Activated B cell treated with CpG ODN at 0.5 μM for 24 hours (primary cell): ENCODE measurements at regions not wholly inside any gene's neighbourhood (a gene's known extent, or its start where the extent isn't known, plus 50 kb on each side); places are given as distances from the start of the nearest gene placed in this dataset.

Experiments
- ATAC-seq: fragments of 200-7000 bp; cut with Tn5 transposase; one replicate; pipeline ENCODE4 v1.10.0; 2021; ENCODE audit warnings: low read depth, mild to moderate bottlenecking, moderate library complexity
- CTCF ChIA-PET: fragments of 350-600 bp; sonication (Branson Sonifier 250); formaldehyde crosslinking; loops from one replicate; lab custom pipeline; 2021; ENCODE audit warnings: antibody characterized with exemption; lab: Charles Lee
- POLR2A ChIA-PET: fragments of 350-600 bp; sonication (Branson Sonifier 250); formaldehyde crosslinking; loops from one replicate; lab custom pipeline; 2021; ENCODE audit warnings: antibody characterized with exemption; lab: Charles Lee
- DNase-seq: peaks from one replicate; pipeline ENCODE4 v3.0.0; 2022
- H3K27ac Mint-ChIP-seq: one replicate; pipeline ENCODE4 v1.8.0; 2020; ENCODE audit warnings: mixed read lengths
- H3K27me3 Mint-ChIP-seq: one replicate; pipeline ENCODE4 v1.8.0; 2021; ENCODE audit warnings: mixed read lengths
- H3K36me3 Mint-ChIP-seq: one replicate; pipeline ENCODE4 v1.8.0; 2021; ENCODE audit warnings: low read depth, mixed read lengths
- H3K4me1 Mint-ChIP-seq: one replicate; pipeline ENCODE4 v1.8.0; 2021; ENCODE audit warnings: mixed read lengths
- H3K4me3 Mint-ChIP-seq: one replicate; pipeline ENCODE4 v1.8.0; 2020; ENCODE audit warnings: mild to moderate bottlenecking, mixed read lengths
- H3K9me3 Mint-ChIP-seq: one replicate; pipeline ENCODE4 v1.8.0; 2020; ENCODE audit warnings: mixed read lengths
- CTCF ChIP-seq: fragments of 200-600 bp; IDR thresholded peaks from one replicate; pipeline ENCODE4 v1.8.0; 2022; ENCODE audit warnings: antibody characterized with exemption, mild to moderate bottlenecking
- intact Hi-C: fragments of 100-400 bp; cut with micrococcal nuclease; formaldehyde crosslinking; loops from one replicate; pipeline ENCODE4 v1.15.1; 2024

- POLR2A ChIA-PET = no interaction called here
- DNase-seq (no peak), ATAC-seq (no peak)
- Mint-ChIP-seq H3K9me3 (no peaks in the 10 kb centered on the region), H3K36me3 (no peaks in the 10 kb centered on the region), H3K4me3 (no peak overlapping the region), H3K27ac (no peak overlapping the region), H3K4me1 (no peaks in the 10 kb centered on the region), H3K27me3 (peaks cover 6% of the 10 kb centered on the region)
- CTCF ChIA-PET = no interaction called here
- TF ChIP-seq CTCF = no peak
- intact Hi-C loops = no loop called here
Measured at GRCh38 chr6:3541006-3541585, 84.2 kb upstream of the SLC22A23 start.

GRCh38 chr6:3540253-3540820 lies 83.5 kb upstream of the SLC22A23 start:
- peaks cover 6% of the 10 kb centered on the region for H3K27me3 Mint-ChIP-seq
- CTCF ChIA-PET = no interaction called here
- no peaks in the 10 kb centered on the region for H3K9me3 Mint-ChIP-seq

GRCh38 chr6:3538536-3538935 lies 81.7 kb upstream of the SLC22A23 start:
- no peak for TF ChIP-seq CTCF
- Mint-ChIP-seq H3K27ac (no peak overlapping the region), H3K9me3 (no peaks in the 10 kb centered on the region), H3K36me3 (no peaks in the 10 kb centered on the region), H3K4me3 (no peak overlapping the region), H3K4me1 (no peaks in the 10 kb centered on the region), H3K27me3 (peaks cover 5% of the 10 kb centered on the region)
- ATAC-seq (no peak), DNase-seq (no peak)
- intact Hi-C loops = no loop called here
- CTCF ChIA-PET = no interaction called here
- POLR2A ChIA-PET = no interaction called here

More at GRCh38 chr6:3540253-3540820, 83.5 kb upstream of the SLC22A23 start:
- Mint-ChIP-seq H3K36me3 (no peaks in the 10 kb centered on the region), H3K4me3 (no peak overlapping the region), H3K27ac (no peak overlapping the region), H3K4me1 (no peaks in the 10 kb centered on the region)
- no peak for TF ChIP-seq CTCF
- ATAC-seq (no peak), DNase-seq (no peak)
- POLR2A ChIA-PET = no interaction called here
- intact Hi-C loops = no loop called here

GRCh38 chr6:3536901-3537300 lies 80.1 kb upstream of the SLC22A23 start:
- Mint-ChIP-seq H3K36me3 (no peaks in the 10 kb centered on the region), H3K4me3 (no peak overlapping the region), H3K27ac (no peak overlapping the region), H3K4me1 (no peaks in the 10 kb centered on the region), H3K27me3 (peaks cover 4% of the 10 kb centered on the region), H3K9me3 (no peaks in the 10 kb centered on the region)
- no peak for ATAC-seq
- no peak for TF ChIP-seq CTCF
- CTCF ChIA-PET = no interaction called here
- POLR2A ChIA-PET = no interaction called here
- no peak for DNase-seq
- intact Hi-C loops = no loop called here

- DNase-seq (no peak), ATAC-seq (no peak)
- no peak overlapping the region for H3K4me3 Mint-ChIP-seq
- no peak for TF ChIP-seq CTCF
- ChIA-PET CTCF (no interaction called here), POLR2A (no interaction called here)
- no peak overlapping the region for H3K27ac Mint-ChIP-seq
- intact Hi-C loops = no loop called here
- H3K9me3 Mint-ChIP-seq = no peaks in the 10 kb centered on the region
- peaks cover 4% of the 10 kb centered on the region for H3K27me3 Mint-ChIP-seq
- H3K36me3 Mint-ChIP-seq = no peaks in the 10 kb centered on the region
- H3K4me1 Mint-ChIP-seq = no peaks in the 10 kb centered on the region
Measured at GRCh38 chr6:3535776-3536435, 79.1 kb upstream of the SLC22A23 start.
